Heart right ventricle (tissue), 16 donors: ENCODE measurements at regions not wholly inside any gene's neighbourhood (a gene's known extent, or its start where the extent isn't known, plus 50 kb on each side); places are given as distances from the start of the nearest gene placed in this dataset.
A peak's percentile ranks its signal among the peaks of the same experiment; 100 is the strongest.

Experiments
- ATAC-seq, 8 donors: fragments of 200-7000 bp; cut with Tn5 transposase; one replicate each; pipeline ENCODE4 v1.9.1; 2020; ENCODE audit warnings: mild to moderate bottlenecking in 8 of 8, moderate library complexity in 8 of 8, moderate number of reproducible peaks in 1 of 8
- DNase-seq, 2 donors: peaks; one replicate each; pipeline ENCODE4 v3.0.0-alpha.2; 2020
- H3K27ac ChIP-seq, 10 donors: fragments of 200-600 bp; sonication (generic) in 2 of 10; one replicate each; pipeline versions ENCODE4 v1.5.0 to v1.8.0; 2020 to 2022; ENCODE audit warnings: mild to moderate bottlenecking in 3 of 10
- H3K27me3 ChIP-seq, 7 donors: fragments of 200-600 bp; one replicate each; pipeline ENCODE4 v1.8.0; 2021 to 2022; ENCODE audit warnings: mild to moderate bottlenecking in 2 of 7
- H3K36me3 ChIP-seq, 9 donors: fragments of 200-600 bp; sonication (generic) in 1 of 9; one replicate each; pipeline versions ENCODE4 v1.5.0 to v1.8.0; 2020 to 2022; ENCODE audit warnings: mild to moderate bottlenecking in 2 of 9
- H3K4me1 ChIP-seq, 9 donors: fragments of 200-600 bp; sonication (generic) in 1 of 9; one replicate each; pipeline versions ENCODE4 v1.5.0 to v1.8.0; 2020 to 2022; ENCODE audit warnings: mild to moderate bottlenecking in 4 of 9
- H3K4me3 ChIP-seq, 10 donors: fragments of 200-600 bp; sonication (generic) in 2 of 10; one replicate each; pipeline versions ENCODE4 v1.5.0 to v1.8.0; 2020 to 2022; ENCODE audit warnings: mild to moderate bottlenecking in 7 of 10, moderate library complexity in 2 of 10
- H3K9me3 ChIP-seq, 11 donors: fragments of 200-600 bp in 10 of 11; sonication (generic) in 2 of 11; one replicate each; pipeline versions ENCODE4 v1.5.0 to v1.8.0; 2013 to 2022; ENCODE audit warnings: mild to moderate bottlenecking in 2 of 11, control low read depth in 1 of 11, moderate library complexity in 1 of 11
- CTCF ChIP-seq, 9 donors: fragments of 200-600 bp; sonication (generic) in 2 of 9; IDR thresholded peaks; one replicate each; pipeline versions ENCODE4 v1.5.0 to v1.8.0; 2021 to 2022; ENCODE audit warnings: antibody characterized with exemption in 9 of 9, mild to moderate bottlenecking in 5 of 9, moderate library complexity in 1 of 9
- WGBS, 2 donors: extraction: QIAGEN DNeasy Blood & Tissue Kit; methylation state at CpG; one replicate each; pipeline ENCODE4 v1.1.7; 2013; ENCODE audit warnings: inconsistent platforms in 1 of 2; 5-methylcytosine and 5-hydroxymethylcytosine counted together
- intact Hi-C, 10 donors: fragments of 100-400 bp; cut with DNase I; formaldehyde crosslinking; loops; one replicate each; pipeline versions ENCODE4 v1.11.1 to v1.14.2; 2022
- donor health status: Arrhythmogenic right ventricular cardiomyopathy.
- donor health status: ischemic (EF 13 %, LVEDD 7.1; RV severe dilation, severe dysfunction).
- donor health status: healthy with polysubstance abuse.
- donor health status: DM: no; HTN: yes; CAD: no.
- donor health status: DM: no; HTN: no; CAD: no.
- donor health status: ischemic (EF 25% LVEDD 6.9; RV normal size, moderate dysfunction).
- donor health status: ischemic (EF 25% LVEDD 5.7; RV mildly dilated, moderate dysfunction).
- donor health status: healthy.
- donor health status: DM: yes; HTN: yes; CAD: no.
- donor health status: Ischemic cardiomyopathy.
- donor health status: ischemic (EF 35%, LVEDD 5.7; RV mildly dilated, moderate dysfunction).
- donor health status: nonischemic (EF 11% LVEDD 7.7; RV severe dilation, severe dysfunction).
- donor health status: DM: yes; HTN: yes; CAD: no.
- donor health status: PGD.
- donor health status: ischemic (EF 29% LVEDD 5.4; RV normal size, mild dysfunction).
- donor health status: nonischemic (EF 23%, LVEDD 6.1; RV moderate dilation, normal function).

- 78 to 80% methylated on average over 14 of the region's 14 CpGs for WGBS, 2 donors
Measured at GRCh38 chr12:111102102-111102739, 181.8 kb upstream of the MYL2 start.

GRCh38 chr12:111101003-111101402, 180.6 kb upstream of the MYL2 start:
- no peak for TF ChIP-seq CTCF (IDR thresholded peaks at IDR 0.05)
- Histone ChIP-seq H3K4me3 (no peak overlapping the region), H3K9me3 (no peaks in the 10 kb centered on the region), H3K27me3 (peaks cover 0 to 30% (median 6%) of the 10 kb centered on the region in 7 donors), H3K4me1 (no peaks in the 10 kb centered on the region), H3K36me3 (no peaks in the 10 kb centered on the region), H3K27ac (no peak overlapping the region)
- WGBS, 2 donors: 79 to 81% methylated on average over 7 of the region's 7 CpGs
- intact Hi-C loops: no loop called here
- no peak for ATAC-seq
- no peak for DNase-seq

More at GRCh38 chr12:111102102-111102739, 181.8 kb upstream of the MYL2 start:
- Histone ChIP-seq H3K9me3 (no peaks in the 10 kb centered on the region), H3K36me3 (no peaks in the 10 kb centered on the region), H3K27ac (no peak overlapping the region), H3K4me1 (no peaks in the 10 kb centered on the region), H3K4me3 (no peak overlapping the region), H3K27me3 (peaks cover 0 to 19% (median 5%) of the 10 kb centered on the region in 7 donors)
- ATAC-seq: no peak
- intact Hi-C loops: no loop called here
- TF ChIP-seq CTCF (IDR thresholded peaks at IDR 0.05): no peak
- no peak for DNase-seq

- H3K9me3 ChIP-seq: no peaks in the 10 kb centered on the region
- peaks cover 0 to 34% (median 6%) of the 10 kb centered on the region in 7 donors for H3K27me3 ChIP-seq
- WGBS, 2 donors: 79 to 82% methylated on average over 4 of the region's 4 CpGs
- no peak overlapping the region for H3K4me3 ChIP-seq
- DNase-seq: no peak
- H3K36me3 ChIP-seq: no peaks in the 10 kb centered on the region
- TF ChIP-seq CTCF (IDR thresholded peaks at IDR 0.05): no peak
- intact Hi-C loops: no loop called here
- peak in 1 of 8 donors; percentile 36 for ATAC-seq
- H3K27ac ChIP-seq: no peak overlapping the region
- no peaks in the 10 kb centered on the region for H3K4me1 ChIP-seq
Measured at GRCh38 chr12:111100554-111100953, 180.2 kb upstream of the MYL2 start.

- no peak for TF ChIP-seq CTCF (IDR thresholded peaks at IDR 0.05)
- Histone ChIP-seq H3K27ac (no peak overlapping the region), H3K4me3 (no peak overlapping the region), H3K27me3 (peaks cover 0 to 40% (median 6%) of the 10 kb centered on the region in 7 donors), H3K4me1 (no peaks in the 10 kb centered on the region), H3K36me3 (no peaks in the 10 kb centered on the region), H3K9me3 (no peaks in the 10 kb centered on the region)
- intact Hi-C loops: no loop called here
- no peak for ATAC-seq
- WGBS, 2 donors: 84 to 85% methylated on average over 15 of the region's 15 CpGs
- no peak for DNase-seq
Measured at GRCh38 chr12:111100003-111100402, 179.6 kb upstream of the MYL2 start.
